HG02571 (cell line): ENCODE measurements at regions not wholly inside any gene's neighbourhood (a gene's known extent, or its start where the extent isn't known, plus 50 kb on each side); places are given as distances from the start of the nearest gene placed in this dataset.

Experiments
- ATAC-seq: cut with Tn5 transposase; IDR thresholded peaks from one replicate; pipeline ENCODE4 v1.9.1; 2021; ENCODE audit warnings: mild to moderate bottlenecking, moderate library complexity; ENCODE audit not compliant: unreplicated experiment

GRCh38 chr5:120738568-120738967 lies 274.5 kb downstream of the PRR16 start:
- no peak for ATAC-seq

- no peak for ATAC-seq
Observed at GRCh38 chr5:120740989-120741388, 276.9 kb downstream of the PRR16 start.

- no peak for ATAC-seq
Observed at GRCh38 chr5:120748474-120748873, 284.4 kb downstream of the PRR16 start.

GRCh38 chr5:120749737-120750136 lies 285.6 kb downstream of the PRR16 start:
- no peak for ATAC-seq

GRCh38 chr5:120759587-120759986 lies 295.5 kb downstream of the PRR16 start:
- no peak for ATAC-seq

GRCh38 chr5:120761986-120762385 lies 297.9 kb downstream of the PRR16 start:
- no peak for ATAC-seq

- no peak for ATAC-seq
Observed at GRCh38 chr5:120765189-120765588, 301.1 kb downstream of the PRR16 start.

- ATAC-seq: no peak
Observed at GRCh38 chr5:120767178-120767820, 303.2 kb downstream of the PRR16 start.

- ATAC-seq: no peak
Observed at GRCh38 chr5:120769312-120769872, 305.3 kb downstream of the PRR16 start.

GRCh38 chr5:120771202-120771601 lies 307.1 kb downstream of the PRR16 start:
- ATAC-seq: no peak

- no peak for ATAC-seq
Observed at GRCh38 chr5:120778491-120779484, 314.7 kb downstream of the PRR16 start.

- no peak for ATAC-seq
Observed at GRCh38 chr5:120779674-120780073, 315.6 kb downstream of the PRR16 start.

- ATAC-seq: no peak
Observed at GRCh38 chr5:120788481-120788880, 324.4 kb downstream of the PRR16 start.

GRCh38 chr5:120789918-120790317 lies 325.8 kb downstream of the PRR16 start:
- no peak for ATAC-seq

- ATAC-seq: no peak
Observed at GRCh38 chr5:120790339-120790738, 326.2 kb downstream of the PRR16 start.

- ATAC-seq: no peak
Observed at GRCh38 chr5:120792477-120792876, 328.4 kb downstream of the PRR16 start.

GRCh38 chr5:120794121-120794520 lies 330.0 kb downstream of the PRR16 start:
- ATAC-seq: no peak

- no peak for ATAC-seq
Observed at GRCh38 chr5:120803282-120803681, 339.2 kb downstream of the PRR16 start.

GRCh38 chr5:120805131-120805530 lies 341.0 kb downstream of the PRR16 start:
- ATAC-seq: no peak

- ATAC-seq: no peak
Observed at GRCh38 chr5:120806202-120806601, 342.1 kb downstream of the PRR16 start.

- no peak for ATAC-seq
Observed at GRCh38 chr5:120808135-120808534, 344.0 kb downstream of the PRR16 start.

- ATAC-seq: no peak
Observed at GRCh38 chr5:120808606-120809005, 344.5 kb downstream of the PRR16 start.
